A673 (cell line): ENCODE measurements at regions not wholly inside any gene's neighbourhood (a gene's known extent, or its start where the extent isn't known, plus 50 kb on each side); places are given as distances from the start of the nearest gene placed in this dataset.

Source experiments
- BruUV-seq: library from RNA; stranded (reverse); fragments of 400-500 nt; replicated peaks from 2 replicates; lab custom pipeline; 2021; lab: Mats Ljungman, UMichigan
- CTCF ChIA-PET: fragments of 300-600 bp; sonication (Branson Sonifier 250); formaldehyde crosslinking; loops from one replicate; lab custom pipeline; 2022; ENCODE audit warnings: antibody characterized with exemption; lab: Charles Lee
- POLR2A ChIA-PET: fragments of 300-600 bp; sonication (Branson Sonifier 250); formaldehyde crosslinking; loops from one replicate; lab custom pipeline; 2022; ENCODE audit warnings: antibody characterized with exemption; ENCODE audit not compliant: low non-redundant PET; lab: Charles Lee
- DNase-seq: peaks from one replicate; pipeline ENCODE4 v3.0.0-alpha.2; 2015; ENCODE audit warnings: low spot score
- H3K27ac ChIP-seq: fragments of 200-600 bp; sonication (generic); 2 replicates; pipeline ENCODE4 v1.5.1; 2016; ENCODE audit warnings: mixed run types, low read depth, mild to moderate bottlenecking, mixed read lengths, antibody characterized with exemption, low read length; ENCODE audit not compliant: poor library complexity, severe bottlenecking
- H3K27me3 ChIP-seq: fragments of 200-600 bp; sonication (generic); replicated peaks from 2 replicates; pipeline ENCODE4 v1.6.1; 2017; ENCODE audit warnings: mixed run types, low read depth, mild to moderate bottlenecking, mixed read lengths, antibody characterized with exemption, low read length; ENCODE audit not compliant: insufficient read depth, poor library complexity
- H3K36me3 ChIP-seq: fragments of 200-600 bp; sonication (generic); 2 replicates; pipeline ENCODE4 v1.6.1; 2016; ENCODE audit warnings: mixed run types, mild to moderate bottlenecking, mixed read lengths, antibody characterized with exemption, low read length; ENCODE audit not compliant: insufficient read depth, poor library complexity, severe bottlenecking
- H3K4me1 ChIP-seq: fragments of 200-600 bp; sonication (generic); 2 replicates; pipeline ENCODE4 v1.6.1; 2017; ENCODE audit warnings: mixed run types, mild to moderate bottlenecking, mixed read lengths, antibody characterized with exemption, low read length; ENCODE audit not compliant: insufficient read depth, poor library complexity, severe bottlenecking
- H3K4me3 ChIP-seq: fragments of 200-600 bp; sonication (generic); 2 replicates; pipeline ENCODE4 v1.5.1; 2016; ENCODE audit warnings: low read depth, mixed run types, mild to moderate bottlenecking, mixed read lengths, low read length; ENCODE audit not compliant: poor library complexity, severe bottlenecking
- H3K9me3 ChIP-seq: fragments of 200-600 bp; sonication (generic); 2 replicates; pipeline ENCODE4 v1.6.1; 2016; ENCODE audit warnings: mixed run types, low read depth, mild to moderate bottlenecking, mixed read lengths, antibody characterized with exemption, low read length; ENCODE audit not compliant: poor library complexity, severe bottlenecking
- CTCF ChIP-seq: fragments of 300-800, 200-600 bp; sonication (generic); conservative IDR thresholded peaks from 2 replicates; pipeline ENCODE4 v1.5.1; 2017; ENCODE audit warnings: low read depth, mild to moderate bottlenecking, antibody characterized with exemption, low read length, moderate library complexity, mixed read lengths
- EZH2 ChIP-seq: fragments of 200-600 bp; sonication (generic); IDR thresholded peaks from 2 replicates; pipeline ENCODE4 v1.6.1; 2017; ENCODE audit warnings: borderline replicate concordance, low read depth, mild to moderate bottlenecking, mixed read lengths, antibody characterized with exemption, low read length; ENCODE audit not compliant: poor library complexity, severe bottlenecking
- intact Hi-C: fragments of 100-400 bp; cut with micrococcal nuclease; formaldehyde crosslinking; loops from one replicate; pipeline ENCODE4 v1.10.0; 2022; ENCODE audit not compliant: unreplicated experiment

DNA sequence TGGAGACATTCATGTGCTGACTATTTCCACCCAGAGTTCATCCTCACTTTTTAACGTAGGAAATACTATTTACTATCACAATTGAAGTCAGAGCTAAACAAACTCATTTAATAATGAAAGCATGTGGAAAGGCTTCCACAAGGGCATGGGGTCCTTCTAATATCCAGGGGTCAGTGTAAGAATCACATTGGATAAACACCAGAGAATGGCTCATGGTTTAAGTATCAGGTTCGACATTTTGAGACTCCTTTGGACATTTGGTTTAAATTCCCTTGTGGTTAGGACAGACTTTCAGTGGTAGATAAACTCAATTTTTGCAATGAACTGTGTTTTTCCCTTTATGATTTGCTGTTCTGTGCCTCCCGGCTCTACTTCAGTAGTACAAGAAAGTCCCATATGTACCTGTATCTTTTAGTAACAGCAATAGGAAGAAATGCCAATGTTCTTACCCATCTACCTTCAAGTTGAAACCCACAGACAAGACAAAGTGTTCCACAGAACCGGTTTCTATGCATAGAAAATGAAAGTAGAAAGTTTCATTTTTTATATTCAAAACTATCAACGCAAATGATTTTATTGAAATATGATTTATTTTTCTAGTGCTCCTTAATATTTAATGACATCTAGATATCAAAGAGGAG, 589.0 kb upstream of the FAM241A start:
- H3K27me3 ChIP-seq, result no peaks in the 10 kb centered on the region
- no peaks in the 10 kb centered on the region for H3K4me1 ChIP-seq
- no peak overlapping the region for H3K4me3 ChIP-seq
- H3K27ac ChIP-seq, result no peak overlapping the region
- intact Hi-C loops, result no loop called here
- H3K9me3 ChIP-seq, result no peaks in the 10 kb centered on the region
- TF ChIP-seq EZH2, result no peak
- no peak for TF ChIP-seq CTCF
- CTCF ChIA-PET, result no interaction called here
- DNase-seq, result no peak
- no peaks in the 10 kb centered on the region for H3K36me3 ChIP-seq
- POLR2A ChIA-PET, result no interaction called here
- BruUV-seq, result no TSS peak

- Histone ChIP-seq H3K27ac (no peak overlapping the region), H3K4me3 (no peak overlapping the region), H3K4me1 (no peaks in the 10 kb centered on the region), H3K9me3 (no peaks in the 10 kb centered on the region), H3K36me3 (no peaks in the 10 kb centered on the region), H3K27me3 (no peaks in the 10 kb centered on the region)
- ChIA-PET POLR2A (no interaction called here), CTCF (no interaction called here)
- no peak for DNase-seq
- intact Hi-C loops, result no loop called here
- BruUV-seq, result no TSS peak
- TF ChIP-seq EZH2 (no peak), CTCF (no peak)
Measured at GRCh38 chr4:111556851-111557250, 588.4 kb upstream of the FAM241A start.

DNA sequence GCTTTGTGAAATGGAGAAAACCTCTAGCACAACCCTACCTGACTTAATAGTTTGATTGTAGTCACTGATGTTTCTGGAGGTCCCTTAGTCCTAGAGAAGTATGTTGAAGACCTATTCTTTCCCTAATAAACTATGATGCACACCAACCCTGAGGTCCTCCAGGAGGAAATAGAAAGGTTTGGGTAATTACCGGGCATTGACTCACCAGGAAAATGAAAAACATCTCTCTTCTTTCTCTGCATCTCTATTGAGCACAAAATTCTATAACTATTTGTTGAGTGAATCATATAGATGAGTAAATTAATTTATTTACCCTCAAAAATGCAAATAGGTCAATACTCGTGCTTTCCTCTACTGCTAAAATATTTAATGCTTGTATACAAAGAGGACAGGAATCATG, 582.4 kb upstream of the FAM241A start:
- Histone ChIP-seq H3K36me3 (no peaks in the 10 kb centered on the region), H3K9me3 (no peaks in the 10 kb centered on the region), H3K27ac (no peak overlapping the region), H3K4me3 (no peak overlapping the region), H3K27me3 (no peaks in the 10 kb centered on the region), H3K4me1 (no peaks in the 10 kb centered on the region)
- no peak for DNase-seq
- intact Hi-C loops, result no loop called here
- no peak for TF ChIP-seq EZH2
- BruUV-seq, result no TSS peak
- POLR2A ChIA-PET, result no interaction called here
- CTCF ChIA-PET, result no interaction called here

DNA sequence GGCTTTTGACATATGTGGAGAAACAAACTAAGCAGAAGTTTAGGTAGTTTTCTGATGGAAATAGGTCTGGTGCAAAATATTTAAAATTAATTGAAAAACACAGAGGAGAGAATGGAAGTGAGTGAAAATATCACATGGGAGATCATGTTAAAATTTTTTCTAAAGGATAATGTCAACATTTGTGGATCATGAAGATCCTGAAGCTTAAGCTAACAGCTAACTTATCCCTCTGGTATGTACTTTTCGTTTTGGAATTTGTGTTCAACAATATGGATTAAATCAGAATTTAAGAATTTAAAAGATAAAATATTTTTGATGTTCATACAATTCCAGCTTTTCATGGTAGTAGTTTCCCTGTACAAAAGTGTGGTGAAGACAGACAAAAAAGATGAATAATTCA, 572.8 kb upstream of the FAM241A start:
- ChIA-PET POLR2A (no interaction called here), CTCF (no interaction called here)
- no TSS peak for BruUV-seq
- intact Hi-C loops, result no loop called here
- Histone ChIP-seq H3K4me1 (no peaks in the 10 kb centered on the region), H3K9me3 (no peaks in the 10 kb centered on the region), H3K27me3 (no peaks in the 10 kb centered on the region), H3K36me3 (no peaks in the 10 kb centered on the region), H3K4me3 (no peak overlapping the region), H3K27ac (no peak overlapping the region)
- DNase-seq, result no peak
- no peak for TF ChIP-seq EZH2
- TF ChIP-seq CTCF, result no peak
